Tibial nerve (tissue), 3 donors: ENCODE measurements at regions not wholly inside any gene's neighbourhood (a gene's known extent, or its start where the extent isn't known, plus 50 kb on each side); places are given as distances from the start of the nearest gene placed in this dataset.

Experiments
- POLR2A ChIP-seq, 2 donors: fragments of 450-650 bp; IDR thresholded peaks; one replicate each; pipeline ENCODE4 v1.6.1; 2017; ENCODE audit warnings: antibody characterized with exemption in 2 of 2, mild to moderate bottlenecking in 2 of 2, moderate library complexity in 2 of 2
- TF ChIP-seq, protein P1 (sequence below), 5 experiments: fragments of 200-600 bp in 3 of 5; fragments of 450-650 bp in 2 of 5; sonication (generic) in 3 of 5; IDR thresholded peaks; one replicate each; pipeline ENCODE4 v1.5.1; 2016 to 2019; ENCODE audit warnings: antibody characterized with exemption in 5 of 5, mild to moderate bottlenecking in 3 of 5, moderate library complexity in 2 of 5

- TF ChIP-seq, protein P1, sequence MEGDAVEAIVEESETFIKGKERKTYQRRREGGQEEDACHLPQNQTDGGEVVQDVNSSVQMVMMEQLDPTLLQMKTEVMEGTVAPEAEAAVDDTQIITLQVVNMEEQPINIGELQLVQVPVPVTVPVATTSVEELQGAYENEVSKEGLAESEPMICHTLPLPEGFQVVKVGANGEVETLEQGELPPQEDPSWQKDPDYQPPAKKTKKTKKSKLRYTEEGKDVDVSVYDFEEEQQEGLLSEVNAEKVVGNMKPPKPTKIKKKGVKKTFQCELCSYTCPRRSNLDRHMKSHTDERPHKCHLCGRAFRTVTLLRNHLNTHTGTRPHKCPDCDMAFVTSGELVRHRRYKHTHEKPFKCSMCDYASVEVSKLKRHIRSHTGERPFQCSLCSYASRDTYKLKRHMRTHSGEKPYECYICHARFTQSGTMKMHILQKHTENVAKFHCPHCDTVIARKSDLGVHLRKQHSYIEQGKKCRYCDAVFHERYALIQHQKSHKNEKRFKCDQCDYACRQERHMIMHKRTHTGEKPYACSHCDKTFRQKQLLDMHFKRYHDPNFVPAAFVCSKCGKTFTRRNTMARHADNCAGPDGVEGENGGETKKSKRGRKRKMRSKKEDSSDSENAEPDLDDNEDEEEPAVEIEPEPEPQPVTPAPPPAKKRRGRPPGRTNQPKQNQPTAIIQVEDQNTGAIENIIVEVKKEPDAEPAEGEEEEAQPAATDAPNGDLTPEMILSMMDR (IDR thresholded peaks at IDR 0.05) = no peak
- no peak for TF ChIP-seq POLR2A (IDR thresholded peaks at IDR 0.05)
These were observed 66.1 kb upstream of the FOXN2 start for GRCh38 chr2:48248251-48248933.
